NCI-H2171 (cell line): ENCODE measurements at regions not wholly inside any gene's neighbourhood (a gene's known extent, or its start where the extent isn't known, plus 50 kb on each side); places are given as distances from the start of the nearest gene placed in this dataset.
"Not testable (repeated sequence)": the region's sequence is repeated elsewhere in the genome, so short reads cannot be mapped to it uniquely, and the experiment has no call there.

Source experiments
- DNase-seq: peaks from one replicate; lab custom pipeline; 2025; lab: John Stamatoyannopoulos, UW

- DNase-seq: no peak
Observed at GRCh38 chr2:208686665-208687064, 280.1 kb downstream of the PTH2R start.

- not testable (repeated sequence) for DNase-seq
Observed at GRCh38 chr2:208687720-208688119, 281.1 kb downstream of the PTH2R start.

- DNase-seq: no peak
Observed at GRCh38 chr2:208698114-208698513, 291.5 kb downstream of the PTH2R start.

- no peak for DNase-seq
Observed at GRCh38 chr2:208708486-208708885, 301.9 kb downstream of the PTH2R start.

- no peak for DNase-seq
Observed at GRCh38 chr2:208711598-208711997, 305.0 kb downstream of the PTH2R start.

- no peak for DNase-seq
Observed at GRCh38 chr2:208713066-208713745, 306.6 kb downstream of the PTH2R start.

- no peak for DNase-seq
Observed at GRCh38 chr2:208718828-208719227, 312.2 kb downstream of the PTH2R start.

GRCh38 chr2:208722731-208723130 lies 316.1 kb downstream of the PTH2R start:
- no peak for DNase-seq

GRCh38 chr2:208725280-208725679 lies 318.7 kb downstream of the PTH2R start:
- no peak for DNase-seq

GRCh38 chr2:208726242-208726641 lies 319.6 kb downstream of the PTH2R start:
- DNase-seq: no peak

- not testable (repeated sequence) for DNase-seq
Observed at GRCh38 chr2:208751663-208752415, 345.2 kb downstream of the PTH2R start.

- DNase-seq: no peak
Observed at GRCh38 chr2:208757364-208757763, 350.8 kb downstream of the PTH2R start.

- DNase-seq: not testable (repeated sequence)
Observed at GRCh38 chr2:208773074-208773473, 366.5 kb downstream of the PTH2R start.

- no peak for DNase-seq
Observed at GRCh38 chr2:208781166-208781565, 374.6 kb downstream of the PTH2R start.

GRCh38 chr2:208782097-208782496 lies 375.5 kb downstream of the PTH2R start:
- DNase-seq: no peak

- no peak for DNase-seq
Observed at GRCh38 chr2:208783184-208783583, 376.6 kb downstream of the PTH2R start.

- DNase-seq: not testable (repeated sequence)
Observed at GRCh38 chr2:208784774-208785173, 378.2 kb downstream of the PTH2R start.

GRCh38 chr2:208791257-208791656 lies 384.7 kb downstream of the PTH2R start:
- DNase-seq: no peak

GRCh38 chr2:208792766-208793165 lies 386.2 kb downstream of the PTH2R start:
- no peak for DNase-seq

- DNase-seq: no peak
Observed at GRCh38 chr2:208793434-208793833, 386.8 kb downstream of the PTH2R start.

GRCh38 chr2:208794288-208794975 lies 387.8 kb downstream of the PTH2R start:
- DNase-seq: no peak

- DNase-seq: peak; percentile 57
Observed at GRCh38 chr2:208798698-208799097, 392.1 kb downstream of the PTH2R start.

GRCh38 chr2:208799397-208799796 lies 392.8 kb downstream of the PTH2R start:
- DNase-seq: no peak
